ENCODE measurements at regions not wholly inside any gene's neighbourhood (a gene's known extent, or its start where the extent isn't known, plus 50 kb on each side); places are given as distances from the start of the nearest gene placed in this dataset.

DNA sequence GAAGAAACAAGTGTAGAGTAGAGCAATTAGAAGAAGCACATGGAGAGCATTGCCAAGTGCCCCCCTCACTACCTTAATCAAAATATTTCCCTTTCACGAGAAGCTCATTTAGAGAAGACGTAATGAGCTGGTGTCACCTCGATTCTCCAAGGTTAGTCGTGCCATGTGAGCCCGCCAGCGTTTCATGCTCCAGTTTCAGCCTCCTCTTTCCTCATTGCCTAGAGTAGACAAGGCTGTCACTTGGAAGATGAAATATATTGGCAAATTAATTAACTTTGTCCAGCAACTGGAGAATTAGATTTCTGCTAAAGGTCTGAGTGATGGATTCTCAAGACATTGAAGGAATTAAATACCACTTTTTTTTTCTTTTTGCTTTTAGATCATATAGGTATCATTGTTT is 399.6 kb downstream of the TUSC7 start:
- intact Hi-C loops (cut with DNase I; ENCODE audit: low total_unique reads): no loop called here
- H3K4me1 ChIP-seq: no peaks in the 10 kb centered on the region
- H3K27ac ChIP-seq: no peak overlapping the region
- H3K9me3 ChIP-seq: no peaks in the 10 kb centered on the region
- H3K4me3 ChIP-seq: no peak overlapping the region
- TF ChIP-seq POLR2AphosphoS5 (IDR thresholded peaks at IDR 0.05) (no peak), POLR2A (IDR thresholded peaks at IDR 0.05) (no peak)
- TF ChIP-seq, protein P1, sequence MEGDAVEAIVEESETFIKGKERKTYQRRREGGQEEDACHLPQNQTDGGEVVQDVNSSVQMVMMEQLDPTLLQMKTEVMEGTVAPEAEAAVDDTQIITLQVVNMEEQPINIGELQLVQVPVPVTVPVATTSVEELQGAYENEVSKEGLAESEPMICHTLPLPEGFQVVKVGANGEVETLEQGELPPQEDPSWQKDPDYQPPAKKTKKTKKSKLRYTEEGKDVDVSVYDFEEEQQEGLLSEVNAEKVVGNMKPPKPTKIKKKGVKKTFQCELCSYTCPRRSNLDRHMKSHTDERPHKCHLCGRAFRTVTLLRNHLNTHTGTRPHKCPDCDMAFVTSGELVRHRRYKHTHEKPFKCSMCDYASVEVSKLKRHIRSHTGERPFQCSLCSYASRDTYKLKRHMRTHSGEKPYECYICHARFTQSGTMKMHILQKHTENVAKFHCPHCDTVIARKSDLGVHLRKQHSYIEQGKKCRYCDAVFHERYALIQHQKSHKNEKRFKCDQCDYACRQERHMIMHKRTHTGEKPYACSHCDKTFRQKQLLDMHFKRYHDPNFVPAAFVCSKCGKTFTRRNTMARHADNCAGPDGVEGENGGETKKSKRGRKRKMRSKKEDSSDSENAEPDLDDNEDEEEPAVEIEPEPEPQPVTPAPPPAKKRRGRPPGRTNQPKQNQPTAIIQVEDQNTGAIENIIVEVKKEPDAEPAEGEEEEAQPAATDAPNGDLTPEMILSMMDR (IDR thresholded peaks at IDR 0.05 in 8 of 11, conservative IDR thresholded peaks at IDR 0.05 in 3 of 11): no peak
- WGBS, 5 donors: 81 to 95% (median 82%) methylated on average over 6 of the region's 6 CpGs
- no peaks in the 10 kb centered on the region for H3K27me3 ChIP-seq (replicated peaks in 1 of 7)
- H3K36me3 ChIP-seq: no peaks in the 10 kb centered on the region
- DNase-seq: no peak

DNA sequence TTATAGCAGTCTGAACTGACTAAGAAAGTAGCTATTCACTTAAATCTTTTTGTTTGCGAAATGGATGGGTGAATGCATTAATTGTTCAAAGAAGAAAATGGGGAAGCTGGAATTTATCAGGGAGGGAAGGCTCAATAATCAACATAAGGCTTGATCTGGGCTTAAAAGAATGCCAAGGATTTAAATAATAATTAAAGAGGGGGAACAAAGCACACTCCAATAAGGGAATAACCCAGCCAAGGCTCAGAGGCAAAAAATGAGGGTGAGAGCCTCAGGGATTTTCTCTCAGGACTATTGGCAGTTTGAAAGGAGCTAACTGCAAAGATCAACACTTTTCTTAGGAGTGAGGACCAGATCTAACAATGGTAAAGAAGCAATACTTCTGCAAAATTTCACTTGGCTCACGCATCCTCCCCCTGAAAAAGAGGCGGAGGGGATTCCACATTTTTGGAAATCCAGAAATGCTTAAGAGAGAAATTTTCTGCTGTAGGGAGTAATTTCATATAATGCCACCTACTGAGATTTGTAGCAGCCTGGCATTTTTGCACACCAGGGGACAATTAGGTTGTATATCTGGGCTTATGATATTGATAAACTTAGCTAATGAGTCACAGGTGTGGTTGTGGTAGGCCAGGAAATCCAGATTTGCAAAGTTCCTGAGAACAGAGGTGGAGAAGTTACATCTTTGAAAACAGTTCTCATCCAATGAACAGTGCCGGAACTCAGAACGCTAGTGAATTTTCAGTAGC is 405.1 kb downstream of the TUSC7 start:
- no peak for DNase-seq
- Histone ChIP-seq H3K27ac (no peak overlapping the region), H3K27me3 (replicated peaks in 1 of 7) (no peaks in the 10 kb centered on the region), H3K4me3 (no peak overlapping the region), H3K36me3 (no peaks in the 10 kb centered on the region), H3K9me3 (no peaks in the 10 kb centered on the region), H3K4me1 (no peaks in the 10 kb centered on the region)
- intact Hi-C loops (cut with DNase I; ENCODE audit: low total_unique reads): no loop called here
- no peak for TF ChIP-seq POLR2A (IDR thresholded peaks at IDR 0.05)
- TF ChIP-seq, protein P1 (IDR thresholded peaks at IDR 0.05 in 8 of 11, conservative IDR thresholded peaks at IDR 0.05 in 3 of 11): no peak
- no peak for TF ChIP-seq POLR2AphosphoS5 (IDR thresholded peaks at IDR 0.05)
- WGBS, 5 donors: 81 to 96% (median 91%) methylated on average over 5 of the region's 5 CpGs

DNA sequence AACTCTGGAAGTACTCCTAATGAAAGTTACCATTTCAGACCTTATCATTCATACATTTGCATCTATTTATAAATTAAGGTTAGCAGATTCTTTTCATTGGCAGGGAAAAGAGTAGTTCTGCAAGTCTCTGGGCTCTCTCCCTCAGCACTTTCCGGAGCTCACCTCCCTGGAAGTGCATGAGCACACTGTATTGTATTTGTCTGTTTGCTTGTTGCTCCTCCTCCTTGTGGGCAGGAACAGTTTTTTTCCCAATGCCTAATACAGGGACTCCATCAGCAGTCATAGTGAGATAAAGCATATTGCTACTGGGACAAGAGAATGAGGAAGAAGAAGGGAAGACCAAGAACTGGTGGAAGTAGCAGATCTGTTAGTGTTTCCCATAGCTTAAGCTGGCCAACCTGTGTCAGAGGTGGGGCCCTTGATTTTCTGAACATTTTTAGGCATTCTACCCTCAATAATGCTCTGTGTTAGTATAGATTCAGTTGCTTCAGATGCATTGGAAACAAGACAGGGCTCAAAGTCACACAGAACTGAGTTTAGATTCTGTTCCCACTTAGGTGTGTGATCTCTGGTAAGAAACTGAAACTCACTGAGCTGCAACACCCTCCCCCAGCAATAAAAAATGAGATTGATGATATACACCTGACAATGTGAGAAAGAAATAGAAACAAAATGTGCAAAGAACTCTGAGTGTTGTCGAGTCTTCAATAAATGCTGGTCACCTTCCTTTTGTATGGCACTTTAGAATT is 407.8 kb downstream of the TUSC7 start:
- Histone ChIP-seq H3K36me3 (no peaks in the 10 kb centered on the region), H3K4me3 (no peak overlapping the region), H3K27ac (no peak overlapping the region), H3K4me1 (no peaks in the 10 kb centered on the region), H3K9me3 (no peaks in the 10 kb centered on the region), H3K27me3 (replicated peaks in 1 of 7) (no peaks in the 10 kb centered on the region)
- no peak for TF ChIP-seq POLR2A (IDR thresholded peaks at IDR 0.05)
- TF ChIP-seq POLR2AphosphoS5 (IDR thresholded peaks at IDR 0.05): no peak
- TF ChIP-seq, protein P1 (IDR thresholded peaks at IDR 0.05 in 8 of 11, conservative IDR thresholded peaks at IDR 0.05 in 3 of 11): no peak
- intact Hi-C loops (cut with DNase I; ENCODE audit: low total_unique reads): no loop called here
- WGBS, 5 donors: 89 to 93% (median 90%) methylated on average over 2 of the region's 2 CpGs
- no peak for DNase-seq

DNA sequence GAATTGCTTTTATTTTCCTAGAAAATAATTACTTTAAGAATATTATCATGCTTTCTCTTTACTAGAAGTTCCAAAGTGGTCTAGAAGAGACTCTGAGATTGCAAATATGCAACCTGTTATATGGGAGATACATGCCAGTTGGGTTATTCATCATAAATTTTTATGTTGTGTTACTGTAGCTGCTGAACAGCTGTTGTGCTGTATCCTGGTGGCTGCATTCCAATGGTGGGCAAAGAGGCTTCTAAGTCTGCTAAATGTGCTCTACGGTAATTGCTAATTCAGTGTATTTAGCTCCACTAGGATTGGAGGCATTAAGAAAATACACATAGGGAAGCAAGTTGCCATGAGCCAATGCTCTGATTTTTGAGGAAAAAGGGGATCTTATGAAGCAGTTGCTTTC is 409.0 kb downstream of the TUSC7 start:
- Histone ChIP-seq H3K4me3 (no peak overlapping the region), H3K9me3 (no peaks in the 10 kb centered on the region), H3K27ac (no peak overlapping the region), H3K27me3 (replicated peaks in 1 of 7) (no peaks in the 10 kb centered on the region), H3K36me3 (no peaks in the 10 kb centered on the region), H3K4me1 (no peaks in the 10 kb centered on the region)
- TF ChIP-seq POLR2A (IDR thresholded peaks at IDR 0.05) (no peak), POLR2AphosphoS5 (IDR thresholded peaks at IDR 0.05) (no peak)
- TF ChIP-seq, protein P1 (IDR thresholded peaks at IDR 0.05 in 8 of 11, conservative IDR thresholded peaks at IDR 0.05 in 3 of 11): no peak
- DNase-seq: no peak
- WGBS, 5 donors: 89 to 96% (median 93%) methylated on average over 1 of the region's 1 CpG
- intact Hi-C loops (cut with DNase I; ENCODE audit: low total_unique reads): no loop called here

Data from spleen (tissue), 11 donors.